ENCODE measurements at regions not wholly inside any gene's neighbourhood (a gene's known extent, or its start where the extent isn't known, plus 50 kb on each side); places are given as distances from the start of the nearest gene placed in this dataset.
"Not testable (repeated sequence)": the region's sequence is repeated elsewhere in the genome, so short reads cannot be mapped to it uniquely, and the experiment has no call there.

DNA sequence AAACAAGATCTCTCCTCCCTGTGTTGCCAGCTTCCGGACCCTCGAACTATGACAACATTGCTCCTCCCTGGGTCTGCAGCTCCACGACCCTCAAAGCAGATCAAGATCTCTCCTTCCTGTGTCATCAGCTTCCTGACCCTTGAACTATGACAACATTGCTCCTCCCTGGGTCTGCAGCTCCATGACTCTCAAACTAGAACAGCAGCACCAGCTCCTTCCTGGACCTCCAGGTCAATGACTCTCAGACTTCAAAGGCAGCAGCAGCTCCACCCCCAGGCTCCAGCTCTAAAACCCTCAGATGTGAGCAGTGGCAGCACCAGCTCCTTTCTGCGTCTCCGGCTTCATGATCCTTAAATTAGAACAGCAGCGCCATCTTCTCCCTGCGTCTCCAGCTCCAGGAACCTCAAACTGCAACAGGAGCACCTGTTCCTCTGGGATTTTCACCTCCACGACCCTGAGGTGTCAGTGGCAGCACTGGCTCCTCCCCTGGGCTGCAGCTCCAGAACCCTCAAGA lies 341.0 kb upstream of the SULF2 start:
- H3K27me3 ChIP-seq: no peaks in the 10 kb centered on the region

DNA sequence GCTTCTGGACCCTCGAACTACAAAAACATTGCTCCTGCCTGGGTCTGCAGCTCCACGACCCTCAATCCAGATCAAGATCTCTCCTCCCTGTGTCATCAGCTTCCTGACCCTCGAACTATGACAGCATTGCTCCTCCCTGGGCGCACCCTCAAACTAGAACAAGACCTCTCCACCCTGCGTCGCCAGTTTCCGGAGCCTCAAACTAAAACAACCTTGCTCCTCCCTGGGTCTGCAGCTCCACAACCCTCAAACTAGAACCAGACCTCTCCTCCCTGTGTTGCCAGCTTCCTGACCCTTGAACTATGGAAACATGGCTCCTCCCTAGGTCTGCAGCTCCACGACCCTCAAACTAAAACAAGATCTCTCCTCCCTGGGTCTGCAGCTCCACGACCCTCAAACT lies 339.7 kb upstream of the SULF2 start:
- H4K20me1 ChIP-seq: no peaks in the 10 kb centered on the region
- H3K27me3 ChIP-seq: no peaks in the 10 kb centered on the region
- no peak for TF ChIP-seq Cebpa-rat (IDR thresholded peaks at IDR 0.05)
- H3K9me3 ChIP-seq (replicated peaks in 1 of 11): no peaks in the 10 kb centered on the region
- no peak overlapping the region for H3K27ac ChIP-seq
- H3K4me1 ChIP-seq: peaks cover 0 to 7% (median 0%) of the 10 kb centered on the region in 10 experiments; a peak in 2 of 20 replicates
- no peak overlapping the region for H3K4me3 ChIP-seq
- H3K36me3 ChIP-seq: no peaks in the 10 kb centered on the region
- H3K4me2 ChIP-seq: no peak overlapping the region
- no peak overlapping the region for H3K9ac ChIP-seq

More for the DNA sequence above, 341.0 kb upstream of the SULF2 start:
- TF ChIP-seq Cebpa-rat (IDR thresholded peaks at IDR 0.05): no peak
- Histone ChIP-seq H3K9me3 (replicated peaks in 1 of 11) (no peaks in the 10 kb centered on the region), H3K4me2 (no peak overlapping the region), H3K4me1 (peaks cover 0 to 4% (median 0%) of the 10 kb centered on the region in 10 experiments; a peak in 1 of 20 replicates), H3K9ac (0 out of 22 replicates have a peak overlapping the region, but pooled peaks of 1 of the 11 experiments have one; percentile 1), H3K27ac (no peak overlapping the region), H3K4me3 (no peak overlapping the region), H4K20me1 (no peaks in the 10 kb centered on the region), H3K36me3 (no peaks in the 10 kb centered on the region)

DNA sequence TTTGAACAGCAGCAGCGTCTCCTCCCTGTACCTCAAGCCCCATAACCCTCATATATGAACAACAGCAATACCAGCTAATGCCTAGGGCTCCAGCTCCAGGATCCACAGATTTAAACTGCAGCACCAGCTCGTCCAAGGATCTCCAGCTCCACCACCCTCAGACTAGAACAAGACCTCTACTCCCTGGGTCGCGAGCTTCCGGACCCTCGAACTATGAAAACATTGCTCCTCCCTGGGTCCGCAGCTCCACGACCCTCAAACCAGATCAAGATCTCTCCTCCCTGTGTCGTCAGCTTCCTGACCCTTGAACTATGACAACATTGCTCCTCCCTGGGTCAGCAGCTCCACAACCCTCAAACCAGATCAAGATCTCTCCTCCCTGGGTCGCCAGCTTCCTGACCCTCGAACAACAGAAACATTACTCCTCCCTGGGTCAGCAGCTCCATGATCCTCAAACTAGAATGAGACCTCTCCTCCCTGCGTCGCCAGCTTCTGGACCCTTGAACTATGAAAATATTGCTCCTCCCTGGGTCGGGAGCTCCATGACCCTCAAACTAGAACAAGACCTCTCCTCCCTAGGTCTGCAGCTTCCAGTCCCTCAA lies 339.0 kb upstream of the SULF2 start:
- H3K4me3 ChIP-seq: no peak overlapping the region
- H3K9ac ChIP-seq: no peak overlapping the region
- no peaks in the 10 kb centered on the region for H3K27me3 ChIP-seq
- H3K4me2 ChIP-seq: no peak overlapping the region
- no peak overlapping the region for H3K27ac ChIP-seq
- no peaks in the 10 kb centered on the region for H4K20me1 ChIP-seq
- no peaks in the 10 kb centered on the region for H3K36me3 ChIP-seq
- peaks cover 0 to 8% (median 0%) of the 10 kb centered on the region in 10 experiments; a peak in 2 of 20 replicates for H3K4me1 ChIP-seq
- no peak for TF ChIP-seq Cebpa-rat (IDR thresholded peaks at IDR 0.05)
- no peaks in the 10 kb centered on the region for H3K9me3 ChIP-seq (replicated peaks in 1 of 11)

DNA sequence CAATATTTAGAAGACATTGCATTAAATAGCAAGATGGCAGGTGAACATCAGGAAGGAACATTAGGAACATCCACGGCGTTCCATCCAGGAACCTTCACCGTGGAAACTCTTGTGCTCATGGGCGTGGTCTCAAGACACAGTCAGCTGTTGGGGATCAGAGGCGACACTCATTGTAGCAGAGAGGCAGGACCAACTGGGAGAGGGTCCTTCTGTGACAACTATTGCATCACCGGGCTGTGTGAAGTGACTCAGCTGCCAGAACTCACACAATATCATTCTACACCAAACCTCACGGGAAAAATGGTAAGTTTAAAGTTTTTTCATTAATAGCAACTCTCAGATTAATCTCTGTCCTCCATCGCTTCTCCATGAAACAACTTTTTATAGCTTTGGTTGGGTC lies 334.8 kb upstream of the SULF2 start:
- no peak overlapping the region for H3K9ac ChIP-seq
- no peaks in the 10 kb centered on the region for H3K27me3 ChIP-seq
- H3K4me2 ChIP-seq: no peak overlapping the region
- H4K20me1 ChIP-seq: no peaks in the 10 kb centered on the region
- no peak overlapping the region for H3K27ac ChIP-seq
- peaks cover 0 to 13% (median 0%) of the 10 kb centered on the region in 10 experiments; a peak in 4 of 20 replicates for H3K4me1 ChIP-seq
- peak in 1 of 11 experiments; percentile 54; a peak in 1 of 22 replicates for TF ChIP-seq Cebpa-rat (IDR thresholded peaks at IDR 0.05)
- H3K9me3 ChIP-seq (replicated peaks in 1 of 11): no peaks in the 10 kb centered on the region
- no peak overlapping the region for H3K4me3 ChIP-seq
- no peaks in the 10 kb centered on the region for H3K36me3 ChIP-seq

DNA sequence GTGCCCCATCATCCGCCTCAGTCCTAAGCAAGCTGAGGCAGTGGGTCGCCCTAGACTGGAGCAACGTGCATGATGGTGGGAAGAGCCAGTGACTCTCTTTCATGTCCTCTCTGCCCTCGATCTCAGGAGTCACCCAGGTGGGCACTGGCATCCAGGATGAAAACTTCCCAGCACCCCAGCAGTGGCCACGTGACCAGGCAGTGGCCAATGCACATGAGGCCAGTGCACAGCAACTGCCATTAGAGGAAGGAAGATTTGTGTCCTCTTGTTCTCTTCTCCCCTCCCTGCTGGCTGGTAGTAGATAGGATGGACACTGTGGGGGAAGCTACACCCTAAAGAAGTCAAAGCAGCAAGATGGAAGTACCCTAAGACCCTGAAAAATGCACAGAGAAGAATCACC lies 334.1 kb upstream of the SULF2 start:
- not testable (repeated sequence) for H3K9me3 ChIP-seq (replicated peaks in 1 of 11); H3K4me2 ChIP-seq; H3K27ac ChIP-seq; H4K20me1 ChIP-seq; H3K4me3 ChIP-seq; H3K27me3 ChIP-seq; H3K36me3 ChIP-seq; H3K9ac ChIP-seq
- peaks cover 0 to 13% (median 0%) of the 10 kb centered on the region in 10 experiments; a peak in 4 of 20 replicates for H3K4me1 ChIP-seq

DNA sequence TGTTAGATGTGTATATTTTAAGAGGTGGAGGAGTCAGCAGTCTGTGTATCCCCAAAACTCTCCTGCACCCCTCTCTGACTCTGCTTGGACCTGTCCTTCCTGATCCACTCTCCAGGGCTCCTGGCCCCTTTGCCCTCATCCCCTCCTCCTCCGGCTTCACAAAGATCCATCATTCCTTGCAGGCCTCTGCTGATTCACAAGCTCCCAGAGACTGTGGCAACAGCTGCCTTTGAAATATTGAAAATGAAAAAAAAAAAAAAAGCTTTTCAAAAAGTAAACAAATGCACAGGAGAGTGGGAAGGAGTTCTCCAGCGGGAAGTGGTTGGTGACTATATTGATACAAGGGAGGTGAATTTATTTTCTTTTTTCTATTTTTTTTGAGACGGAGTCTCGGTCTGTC lies 330.2 kb upstream of the SULF2 start:
- no peak overlapping the region for H3K27ac ChIP-seq
- H3K9me3 ChIP-seq (replicated peaks in 1 of 11): no peaks in the 10 kb centered on the region
- peaks cover 0 to 13% (median 0%) of the 10 kb centered on the region in 10 experiments; a peak in 4 of 20 replicates for H3K4me1 ChIP-seq
- H3K9ac ChIP-seq: no peak overlapping the region
- no peak overlapping the region for H3K4me2 ChIP-seq
- no peak for TF ChIP-seq Cebpa-rat (IDR thresholded peaks at IDR 0.05)
- H3K36me3 ChIP-seq: no peaks in the 10 kb centered on the region
- H3K4me3 ChIP-seq: no peak overlapping the region
- no peaks in the 10 kb centered on the region for H4K20me1 ChIP-seq
- no peaks in the 10 kb centered on the region for H3K27me3 ChIP-seq

DNA sequence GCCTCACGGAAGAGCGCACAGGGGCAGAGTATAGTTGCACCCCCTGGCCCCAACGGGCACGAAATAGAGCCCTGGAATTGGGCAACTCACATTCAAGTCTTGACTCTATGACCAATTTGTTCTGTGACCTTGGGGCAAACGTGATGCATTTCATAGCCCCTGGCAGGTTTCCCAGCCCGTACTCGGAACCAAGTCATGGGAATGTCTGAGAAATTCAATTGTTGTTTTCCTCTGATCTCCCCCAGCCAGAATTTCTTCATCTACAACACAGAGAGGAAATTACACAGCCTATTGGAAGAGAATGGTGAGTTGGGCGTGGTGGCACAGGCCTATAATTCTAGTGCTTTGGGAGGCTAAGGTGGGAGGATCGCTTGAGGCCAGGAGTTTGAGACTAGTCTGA lies 322.3 kb upstream of the SULF2 start:
- Histone ChIP-seq H3K4me2 (no peak overlapping the region), H3K9me3 (replicated peaks in 1 of 11) (peaks cover 5 to 22% (median 16%) of the 10 kb centered on the region in 11 experiments; a peak in 18 of 22 replicates), H3K27ac (no peak overlapping the region), H3K27me3 (no peaks in the 10 kb centered on the region), H3K9ac (no peak overlapping the region), H3K4me3 (no peak overlapping the region), H3K4me1 (peaks cover 0 to 10% (median 6%) of the 10 kb centered on the region in 10 experiments; a peak in 15 of 20 replicates), H3K36me3 (no peaks in the 10 kb centered on the region; a peak in 1 of 22 replicates), H4K20me1 (no peaks in the 10 kb centered on the region)
- no peak for TF ChIP-seq Cebpa-rat (IDR thresholded peaks at IDR 0.05)

DNA sequence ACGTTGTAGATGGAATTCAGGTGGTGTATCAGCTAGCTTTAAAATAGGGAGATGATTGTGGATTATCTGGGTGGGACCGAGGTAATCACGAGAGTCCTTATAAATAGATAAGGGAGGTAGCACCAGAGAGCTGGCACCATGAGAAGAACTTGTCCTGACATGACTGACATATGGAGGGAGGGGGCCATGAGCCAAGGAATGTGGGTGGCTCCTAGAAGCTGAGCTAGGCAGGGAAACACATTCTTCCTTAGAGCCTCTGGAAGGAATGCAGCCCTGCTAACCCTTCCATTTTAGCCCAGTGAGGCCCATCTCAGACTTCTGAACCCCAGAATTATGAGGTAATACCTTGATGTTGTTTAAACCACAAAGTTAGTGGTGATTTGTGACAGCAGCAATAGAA lies 321.1 kb upstream of the SULF2 start:
- H3K9me3 ChIP-seq (replicated peaks in 1 of 11): peaks cover 5 to 22% (median 16%) of the 10 kb centered on the region in 11 experiments; a peak in 18 of 22 replicates
- no peak for TF ChIP-seq Cebpa-rat (IDR thresholded peaks at IDR 0.05)
- no peaks in the 10 kb centered on the region; a peak in 1 of 22 replicates for H3K36me3 ChIP-seq
- H3K4me3 ChIP-seq: no peak overlapping the region
- no peaks in the 10 kb centered on the region for H3K27me3 ChIP-seq
- no peak overlapping the region for H3K4me2 ChIP-seq
- peaks cover 0 to 10% (median 6%) of the 10 kb centered on the region in 10 experiments; a peak in 15 of 20 replicates for H3K4me1 ChIP-seq
- no peak overlapping the region for H3K27ac ChIP-seq
- H4K20me1 ChIP-seq: no peaks in the 10 kb centered on the region
- H3K9ac ChIP-seq: no peak overlapping the region

DNA sequence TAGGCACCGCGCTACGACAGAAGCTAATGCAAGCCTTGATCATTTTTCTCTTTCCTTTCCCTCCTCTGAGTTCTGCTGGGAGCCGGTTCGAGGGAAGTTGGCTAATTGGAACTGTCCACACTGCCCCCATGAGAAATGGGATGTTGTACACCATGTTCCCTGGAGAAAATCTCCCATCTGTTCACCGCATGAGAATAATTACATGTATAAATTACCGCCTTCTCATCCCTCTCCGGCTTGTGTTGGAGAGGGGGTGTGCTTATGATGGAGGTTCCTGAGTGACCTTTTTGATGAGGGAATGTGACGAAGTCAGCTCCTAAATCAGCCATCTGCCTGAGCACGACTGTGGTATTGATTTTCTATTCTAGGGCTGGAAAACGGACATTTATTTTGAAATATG lies 320.2 kb upstream of the SULF2 start:
- Histone ChIP-seq H3K27ac (no peak overlapping the region), H3K9ac (no peak overlapping the region), H3K4me1 (peaks cover 0 to 10% (median 6%) of the 10 kb centered on the region in 10 experiments; a peak in 15 of 20 replicates), H3K4me3 (no peak overlapping the region), H4K20me1 (no peaks in the 10 kb centered on the region), H3K36me3 (no peaks in the 10 kb centered on the region; a peak in 1 of 22 replicates), H3K4me2 (no peak overlapping the region), H3K9me3 (replicated peaks in 1 of 11) (peaks cover 5 to 22% (median 16%) of the 10 kb centered on the region in 11 experiments; a peak in 18 of 22 replicates), H3K27me3 (no peaks in the 10 kb centered on the region)
- no peak for TF ChIP-seq Cebpa-rat (IDR thresholded peaks at IDR 0.05)

Measured in BLaER1 treated with 17β-estradiol and CSF1 and Interleukin-3, amounts not matched to agents 10 nM and 100 nM (cell line).